HS-5 (cell line): ENCODE measurements at regions not wholly inside any gene's neighbourhood (a gene's known extent, or its start where the extent isn't known, plus 50 kb on each side); places are given as distances from the start of the nearest gene placed in this dataset.

Source experiments
- DNase-seq: peaks from one replicate; pipeline ENCODE4 v3.0.0-alpha.2; 2012; ENCODE audit warnings: low read depth

DNA sequence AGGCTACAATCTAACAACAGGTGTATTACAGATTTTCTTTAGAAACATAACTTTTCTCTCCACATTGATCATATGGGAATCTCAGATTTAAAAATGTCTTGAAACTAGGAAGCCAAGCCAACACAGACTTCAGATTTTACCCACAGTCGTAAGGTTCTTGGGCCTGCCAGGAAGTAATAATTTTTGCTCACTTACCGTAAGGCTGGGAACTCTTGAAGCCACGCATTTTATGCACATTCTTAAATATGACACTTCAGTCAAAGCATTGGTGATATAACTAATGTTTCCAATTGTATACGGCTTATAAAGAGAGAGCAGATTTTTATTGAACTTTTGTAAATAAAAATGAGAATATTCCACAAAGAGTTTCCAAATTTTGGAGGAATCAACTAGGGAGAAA, 328.9 kb upstream of the TRPC7 start:
- no peak for DNase-seq

DNA sequence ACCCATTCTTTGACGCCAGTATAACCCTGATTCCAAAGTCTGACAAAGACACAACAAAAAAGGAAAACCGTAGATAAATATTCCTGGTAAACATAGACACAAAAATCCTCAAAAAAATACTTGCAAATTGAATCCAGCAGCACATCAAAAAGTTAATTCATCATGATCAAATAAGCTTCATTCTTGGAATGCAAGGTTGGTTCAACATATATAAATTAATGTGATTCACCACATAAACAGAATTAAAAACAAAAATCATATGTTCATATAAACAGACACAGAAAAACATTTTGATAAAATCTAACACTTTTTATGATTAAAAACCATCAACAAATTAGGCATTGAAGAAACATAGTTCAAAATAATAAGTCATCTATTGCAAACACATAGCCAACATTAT, 324.2 kb upstream of the TRPC7 start:
- no peak for DNase-seq

GRCh38 chr5:136686192-136686872, 321.0 kb upstream of the TRPC7 start:
- DNase-seq, result no peak

GRCh38 chr5:136682986-136683385, 317.6 kb upstream of the TRPC7 start:
- no peak for DNase-seq

- no peak for DNase-seq
Observed at GRCh38 chr5:136679233-136679632, 313.9 kb upstream of the TRPC7 start.

- DNase-seq, result no peak
Observed at GRCh38 chr5:136677217-136677616, 311.9 kb upstream of the TRPC7 start.

- DNase-seq, result no peak
Observed at GRCh38 chr5:136676685-136677084, 311.3 kb upstream of the TRPC7 start.

DNA sequence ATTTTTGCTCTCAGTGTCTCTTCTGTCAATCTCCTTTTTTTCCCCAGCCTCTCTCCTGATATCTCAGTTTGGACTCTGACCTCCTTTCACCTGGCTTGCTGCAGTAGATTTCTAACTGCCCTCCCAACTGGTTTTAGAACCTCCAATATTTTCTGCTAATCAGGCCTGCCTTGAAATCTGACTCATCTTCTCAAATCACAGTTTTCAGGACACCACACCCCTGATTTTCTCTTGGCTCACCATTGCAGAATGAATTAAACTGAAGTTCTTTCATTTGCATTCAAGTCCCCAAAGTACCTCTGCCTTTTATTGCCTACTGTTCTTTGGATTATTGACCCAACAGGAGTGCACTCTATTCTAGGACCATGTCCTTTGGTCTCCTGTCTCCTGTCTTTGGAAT, 310.4 kb upstream of the TRPC7 start:
- DNase-seq, result no peak

GRCh38 chr5:136674178-136674577, 308.8 kb upstream of the TRPC7 start:
- no peak for DNase-seq

DNA sequence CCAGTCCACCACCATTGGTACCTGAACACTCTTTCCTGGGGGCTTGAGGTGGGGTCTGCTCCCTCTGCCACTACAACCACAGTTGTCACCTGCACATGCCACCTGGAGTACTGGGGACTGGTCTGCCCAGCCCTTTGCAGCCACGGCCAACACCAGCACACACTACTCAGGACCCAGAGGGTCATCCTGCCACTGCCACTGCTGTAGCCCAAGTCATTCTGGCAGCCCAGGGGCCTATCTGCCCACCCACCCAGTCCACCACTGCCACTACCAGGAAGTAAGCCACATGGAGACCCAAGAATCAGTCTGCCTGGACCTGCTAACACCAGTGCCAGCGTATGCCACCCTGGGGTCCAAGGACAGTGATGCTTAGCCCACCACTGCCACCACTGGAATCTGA, 302.4 kb upstream of the TRPC7 start:
- DNase-seq, result no peak

DNA sequence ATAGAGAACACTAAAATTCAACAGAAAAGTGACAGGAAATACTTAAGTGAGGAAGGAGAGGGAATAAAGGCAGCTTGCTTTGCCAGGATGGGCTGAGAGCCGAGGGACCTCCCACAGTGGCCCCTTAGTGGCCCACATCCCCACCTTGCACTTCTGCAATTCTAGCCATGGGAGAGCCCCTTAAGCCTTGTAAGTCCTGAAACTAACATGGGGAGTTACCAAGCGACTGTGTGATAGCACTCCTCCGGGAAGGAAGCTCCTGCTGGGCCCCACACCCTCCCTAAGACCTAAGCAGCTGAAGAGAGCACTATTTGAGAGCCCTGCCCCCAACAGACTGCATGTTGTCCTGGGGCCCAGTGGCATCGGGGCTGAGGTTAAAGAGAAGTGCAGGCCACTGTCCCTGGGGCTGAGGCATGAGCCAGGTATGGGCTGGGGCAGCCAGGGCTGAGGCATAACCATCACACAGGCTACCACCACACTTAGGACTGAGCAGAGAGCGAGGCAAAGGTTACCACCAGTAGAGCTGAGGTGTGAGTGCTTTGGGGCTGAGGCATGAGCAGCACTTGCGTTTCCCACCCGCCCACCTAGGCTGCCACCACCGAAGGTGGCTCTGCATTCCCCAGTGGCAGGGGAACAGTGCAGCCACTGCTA, 301.8 kb upstream of the TRPC7 start:
- no peak for DNase-seq

- DNase-seq, result no peak
Observed at GRCh38 chr5:136665331-136665730, 300.0 kb upstream of the TRPC7 start.

DNA sequence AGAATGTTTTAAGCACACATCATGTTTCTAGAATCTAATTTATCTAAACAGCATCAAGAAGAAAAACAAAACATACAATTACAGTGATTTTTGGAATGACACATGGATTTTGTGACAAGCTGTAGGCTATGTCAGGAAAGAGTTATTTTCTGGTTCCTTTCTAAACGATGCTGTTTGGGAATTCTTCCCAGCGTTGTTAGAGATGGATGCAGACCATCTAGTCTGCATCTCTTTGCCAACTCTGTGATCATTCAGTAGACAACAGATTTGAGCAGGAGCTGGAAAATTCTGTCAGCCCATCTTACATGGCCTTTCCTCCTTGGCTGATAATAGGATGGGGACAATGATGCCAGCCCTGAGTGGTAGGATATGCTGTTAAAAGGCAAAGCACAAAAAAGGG, 295.7 kb upstream of the TRPC7 start:
- no peak for DNase-seq

GRCh38 chr5:136656811-136657210, 291.5 kb upstream of the TRPC7 start:
- DNase-seq, result peak; percentile 24

- DNase-seq, result peak; percentile 5
Observed at GRCh38 chr5:136655468-136655867, 290.1 kb upstream of the TRPC7 start.

DNA sequence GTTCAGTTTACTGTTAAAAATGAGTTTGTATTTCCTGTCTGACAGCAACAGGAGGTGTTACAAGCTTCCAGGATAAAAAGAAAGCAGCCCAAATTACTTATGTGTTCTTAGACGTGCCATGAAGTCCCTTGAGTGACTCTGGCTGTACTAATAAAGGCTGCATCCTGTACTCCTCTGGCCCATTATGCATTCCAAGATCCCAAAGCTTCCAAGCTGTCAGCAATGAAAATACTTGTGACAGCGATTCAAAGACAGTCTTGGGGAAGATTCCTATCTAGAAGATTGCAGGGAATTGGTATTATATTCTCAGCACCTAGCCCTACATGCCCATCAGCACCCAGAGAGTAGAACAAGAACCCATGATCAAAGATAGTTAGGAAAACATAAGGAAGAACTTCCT, 281.6 kb upstream of the TRPC7 start:
- no peak for DNase-seq

DNA sequence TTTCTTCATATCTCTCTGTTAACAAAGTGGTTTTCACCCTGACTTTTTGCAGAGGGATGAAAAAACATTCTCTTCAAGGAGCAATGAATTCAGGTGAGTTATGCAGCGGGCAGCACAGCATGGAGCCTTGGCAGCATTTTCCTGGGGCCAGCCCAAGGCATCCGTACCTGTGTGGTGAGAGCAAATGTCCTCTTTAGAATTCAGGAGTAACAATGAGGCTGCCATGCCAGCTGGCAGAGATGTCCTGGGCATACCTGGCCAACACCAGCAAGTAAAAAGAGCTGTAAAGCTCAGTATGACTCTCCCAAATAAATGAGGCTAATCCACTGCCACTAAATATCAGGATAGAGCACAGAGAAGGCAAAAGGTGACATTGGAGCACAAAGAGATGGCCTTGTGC, 277.6 kb upstream of the TRPC7 start:
- no peak for DNase-seq

DNA sequence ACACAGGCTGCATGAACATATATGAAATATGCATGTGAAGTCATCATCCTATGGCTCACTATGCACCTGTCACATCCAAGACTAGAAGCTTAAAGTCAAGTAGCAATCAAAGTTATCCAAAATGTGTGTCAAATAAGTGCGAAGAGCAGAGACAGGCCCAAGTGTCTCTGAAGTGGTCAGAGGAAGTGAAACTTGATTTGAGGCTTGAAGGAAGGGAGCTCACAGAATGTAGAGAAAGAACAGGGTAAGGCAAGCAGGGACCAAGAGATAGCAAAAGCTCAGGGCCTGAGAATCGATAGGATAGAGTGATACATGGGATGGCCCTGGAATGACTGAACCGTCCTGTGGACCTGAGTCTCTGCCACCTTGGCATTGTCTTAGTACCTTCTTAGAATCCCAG, 274.3 kb upstream of the TRPC7 start:
- DNase-seq, result no peak

DNA sequence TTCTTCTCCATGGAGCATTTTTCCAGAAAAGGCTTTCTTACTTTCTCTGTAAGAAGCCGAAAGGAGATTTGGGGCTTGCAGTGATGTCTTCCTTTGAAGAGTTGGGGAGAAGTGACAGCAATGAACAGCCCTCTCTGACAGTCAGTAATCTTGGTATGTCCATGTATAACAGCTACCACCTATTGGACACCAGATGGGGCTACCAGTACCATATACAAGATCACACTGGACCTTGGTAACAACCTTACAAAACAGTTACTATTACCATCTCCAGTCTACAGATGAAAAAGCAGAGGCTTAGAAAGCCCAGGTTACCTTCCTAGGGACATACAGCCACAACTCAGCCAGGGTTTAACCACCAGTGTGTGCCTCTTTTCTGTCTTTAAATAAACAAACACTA, 272.7 kb upstream of the TRPC7 start:
- no peak for DNase-seq

- DNase-seq, result no peak
Observed at GRCh38 chr5:136636001-136636400, 270.7 kb upstream of the TRPC7 start.

DNA sequence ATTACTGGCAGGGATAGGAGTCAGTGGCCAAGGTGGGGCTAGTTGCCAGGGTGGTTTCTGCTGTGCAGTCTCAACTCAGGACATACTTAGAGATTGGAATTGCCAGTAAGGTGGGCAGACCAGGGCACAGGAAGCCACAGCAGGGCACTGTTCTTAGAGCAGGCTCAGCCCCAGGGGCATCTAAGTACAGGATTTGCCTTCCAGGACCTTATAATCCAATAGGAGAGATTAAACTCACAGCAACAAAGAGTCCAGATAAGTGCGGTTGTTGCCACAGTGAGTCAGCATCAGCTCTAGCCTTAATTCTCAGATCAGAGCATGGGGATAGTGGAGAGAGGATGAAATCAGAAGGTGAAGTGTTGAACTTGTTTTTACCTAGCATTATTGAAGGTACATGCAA, 265.8 kb upstream of the TRPC7 start:
- no peak for DNase-seq

- no peak for DNase-seq
Observed at GRCh38 chr5:136629125-136629792, 263.9 kb upstream of the TRPC7 start.

DNA sequence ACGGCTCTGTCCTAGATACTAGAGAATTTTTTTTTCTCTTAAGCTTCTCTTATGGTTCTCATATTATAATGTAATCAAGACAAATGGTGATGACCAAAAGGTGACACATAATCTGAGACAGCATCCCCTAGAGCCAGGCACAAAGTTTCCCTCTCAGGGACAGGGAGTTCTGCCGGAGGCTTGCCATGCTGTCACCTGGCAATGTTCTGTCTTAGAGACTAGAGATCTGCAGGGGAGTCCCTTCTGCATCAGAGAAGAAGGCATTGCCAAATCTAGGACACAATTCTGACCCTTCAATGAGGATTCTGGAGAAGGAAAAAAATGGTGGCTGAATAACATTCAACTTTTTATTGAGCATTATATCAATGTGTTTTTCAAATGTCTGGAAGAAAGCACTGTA, 261.2 kb upstream of the TRPC7 start:
- DNase-seq, result no peak

DNA sequence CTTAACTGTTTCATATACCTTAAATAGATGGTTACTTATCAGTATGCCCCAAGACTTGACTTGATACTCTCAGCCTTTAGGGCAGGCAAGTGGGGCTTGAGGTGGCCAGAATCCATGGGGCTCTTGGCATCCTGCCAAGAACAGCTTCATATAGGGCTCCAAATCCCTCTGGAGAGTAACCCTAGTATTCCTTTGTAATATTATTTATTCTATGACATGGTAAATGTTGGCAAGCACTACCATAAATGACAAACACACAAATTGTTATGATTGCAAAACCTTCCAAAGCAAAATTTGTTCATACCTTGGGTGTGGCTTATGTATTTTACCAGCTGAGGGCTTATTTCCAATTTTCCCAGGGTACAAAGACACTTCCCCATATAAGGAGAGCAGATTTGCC, 257.4 kb upstream of the TRPC7 start:
- DNase-seq, result no peak
